Esophagus muscularis mucosa (tissue), 4 donors: ENCODE measurements at regions not wholly inside any gene's neighbourhood (a gene's known extent, or its start where the extent isn't known, plus 50 kb on each side); places are given as distances from the start of the nearest gene placed in this dataset.

Experiments used
- DNase-seq: peaks from one replicate; pipeline ENCODE4 v3.0.0-alpha.2; 2017; ENCODE audit errors: extremely low spot score
- H3K27ac ChIP-seq, 4 donors: fragments of 200-600 bp; sonication (generic); replicated peaks in 1 of 4; 1 replicate in 3 of 4; 2 replicates in 1 of 4; pipeline ENCODE4 v1.5.1; 2016 to 2019; ENCODE audit warnings: mild to moderate bottlenecking in 1 of 4
- H3K27me3 ChIP-seq, 4 donors: fragments of 200-600 bp; sonication (generic); one replicate each; pipeline versions ENCODE4 v1.5.1 to v1.6.0; 2016 to 2019
- H3K36me3 ChIP-seq, 4 donors: fragments of 200-600 bp; sonication (generic); one replicate each; pipeline ENCODE4 v1.5.1; 2016 to 2019
- H3K4me1 ChIP-seq, 4 donors: fragments of 200-600 bp; sonication (generic); one replicate each; pipeline ENCODE4 v1.5.1; 2016 to 2019
- H3K4me3 ChIP-seq, 4 donors: fragments of 200-600 bp; sonication (generic); 1 replicate in 2 of 4; 2 replicates in 2 of 4; pipeline ENCODE4 v1.5.1; 2016 to 2019; ENCODE audit warnings: mild to moderate bottlenecking in 4 of 4, moderate library complexity in 1 of 4
- H3K9me3 ChIP-seq, 4 donors: fragments of 200-600 bp; sonication (generic); 1 replicate in 3 of 4; 2 replicates in 1 of 4; pipeline ENCODE4 v1.5.1; 2016 to 2019
- CTCF ChIP-seq, 3 experiments: fragments of 200-600 bp in 2 of 3; fragments of 450-650 bp in 1 of 3; sonication (generic) in 2 of 3; IDR thresholded peaks; one replicate each; pipeline ENCODE4 v1.5.1; 2017 to 2019; ENCODE audit warnings: antibody characterized with exemption in 3 of 3, mild to moderate bottlenecking in 2 of 3, moderate library complexity in 1 of 3
- EP300 ChIP-seq: sonication (generic); formaldehyde crosslinking; IDR thresholded peaks from one replicate; pipeline ENCODE4 v1.6.1; 2017; ENCODE audit warnings: antibody characterized with exemption
- POLR2A ChIP-seq: fragments of 450-650 bp; IDR thresholded peaks from one replicate; pipeline ENCODE4 v1.6.1; 2017; ENCODE audit warnings: antibody characterized with exemption, moderate library complexity, mild to moderate bottlenecking, low read depth
- POLR2AphosphoS5 ChIP-seq, 2 donors: sonication (generic); formaldehyde crosslinking; IDR thresholded peaks; one replicate each; pipeline ENCODE4 v1.6.1; 2017; ENCODE audit warnings: antibody characterized with exemption in 2 of 2
- WGBS: methylation state at CpG from one replicate; pipeline ENCODE4 v1.1.5; 2018; 5-methylcytosine and 5-hydroxymethylcytosine counted together
- intact Hi-C: fragments of 100-400 bp; cut with DNase I; formaldehyde crosslinking; loops from one replicate; pipeline ENCODE4 v1.15.1; 2023

- intact Hi-C loops = no loop called here
- no peaks in the 10 kb centered on the region for H3K36me3 ChIP-seq
- H3K9me3 ChIP-seq = no peaks in the 10 kb centered on the region
- WGBS = 88% methylated on average over 4 of the region's 4 CpGs
- H3K4me1 ChIP-seq = no peaks in the 10 kb centered on the region
- no peaks in the 10 kb centered on the region for H3K27me3 ChIP-seq
- H3K4me3 ChIP-seq = no peak overlapping the region
- no peak overlapping the region for H3K27ac ChIP-seq
- TF ChIP-seq CTCF (IDR thresholded peaks at IDR 0.05) (no peak), POLR2A (no peak), EP300 (no peak), POLR2AphosphoS5 (IDR thresholded peaks at IDR 0.05) (no peak)
- no peak for DNase-seq
These were observed 174.0 kb downstream of the DAD1 start for GRCh38 chr14:22414876-22415604.

- no peaks in the 10 kb centered on the region for H3K36me3 ChIP-seq
- 80% methylated on average over 5 of the region's 5 CpGs for WGBS
- TF ChIP-seq POLR2A (no peak), POLR2AphosphoS5 (IDR thresholded peaks at IDR 0.05) (no peak), EP300 (no peak), CTCF (IDR thresholded peaks at IDR 0.05) (no peak)
- H3K9me3 ChIP-seq = no peaks in the 10 kb centered on the region
- intact Hi-C loops = no loop called here
- H3K4me3 ChIP-seq = no peak overlapping the region
- H3K27me3 ChIP-seq = no peaks in the 10 kb centered on the region
- no peak overlapping the region for H3K27ac ChIP-seq
- no peaks in the 10 kb centered on the region for H3K4me1 ChIP-seq
- DNase-seq = no peak
These were observed 176.1 kb downstream of the DAD1 start for GRCh38 chr14:22412926-22413411.

GRCh38 chr14:22411398-22412055 is 177.5 kb downstream of the DAD1 start:
- H3K36me3 ChIP-seq = no peaks in the 10 kb centered on the region
- H3K27me3 ChIP-seq = no peaks in the 10 kb centered on the region
- DNase-seq = no peak
- no peaks in the 10 kb centered on the region for H3K4me1 ChIP-seq
- intact Hi-C loops = no loop called here
- H3K27ac ChIP-seq = no peak overlapping the region
- WGBS = 77% methylated on average over 5 of the region's 5 CpGs
- no peaks in the 10 kb centered on the region for H3K9me3 ChIP-seq
- H3K4me3 ChIP-seq = no peak overlapping the region
- TF ChIP-seq CTCF (IDR thresholded peaks at IDR 0.05) (no peak), EP300 (no peak), POLR2A (no peak), POLR2AphosphoS5 (IDR thresholded peaks at IDR 0.05) (no peak)

GRCh38 chr14:22410497-22410896 is 178.5 kb downstream of the DAD1 start:
- H3K27me3 ChIP-seq = no peaks in the 10 kb centered on the region
- intact Hi-C loops = no loop called here

More at GRCh38 chr14:22410497-22410896, 178.5 kb downstream of the DAD1 start:
- DNase-seq = no peak
- Histone ChIP-seq H3K36me3 (no peaks in the 10 kb centered on the region), H3K4me1 (no peaks in the 10 kb centered on the region), H3K27ac (no peak overlapping the region), H3K9me3 (no peaks in the 10 kb centered on the region), H3K4me3 (no peak overlapping the region)
- TF ChIP-seq POLR2AphosphoS5 (IDR thresholded peaks at IDR 0.05) (no peak), CTCF (IDR thresholded peaks at IDR 0.05) (no peak), EP300 (no peak), POLR2A (no peak)
